GM12875 (cell line): ENCODE measurements at regions not wholly inside any gene's neighbourhood (a gene's known extent, or its start where the extent isn't known, plus 50 kb on each side); places are given as distances from the start of the nearest gene placed in this dataset.
A peak's percentile ranks its signal among the peaks of the same experiment; 100 is the strongest.

Source experiments
- H3K4me3 ChIP-seq: one replicate; pipeline ENCODE4 v1.5.1; 2011; ENCODE audit warnings: low read depth, low read length, control low read depth
- CTCF ChIP-seq: IDR thresholded peaks from 2 replicates; pipeline ENCODE4 v1.5.1; 2011; ENCODE audit warnings: low read depth, mild to moderate bottlenecking, control low read depth, inconsistent platforms, low read length, moderate library complexity, borderline replicate concordance; ENCODE audit not compliant: insufficient read depth

- no peak for TF ChIP-seq CTCF
- H3K4me3 ChIP-seq, result no peak overlapping the region
Observed at GRCh38 chr11:93075782-93076181, 106.3 kb downstream of the MTNR1B start.

- no peak overlapping the region for H3K4me3 ChIP-seq
- no peak for TF ChIP-seq CTCF
Observed at GRCh38 chr11:93080146-93080759, 110.8 kb downstream of the MTNR1B start.

- TF ChIP-seq CTCF, result no peak
- no peak overlapping the region for H3K4me3 ChIP-seq
Observed at GRCh38 chr11:93081694-93082093, 112.2 kb downstream of the MTNR1B start.

GRCh38 chr11:93082900-93083299, 113.4 kb downstream of the MTNR1B start:
- no peak for TF ChIP-seq CTCF
- H3K4me3 ChIP-seq, result no peak overlapping the region

- no peak for TF ChIP-seq CTCF
- H3K4me3 ChIP-seq, result no peak overlapping the region
Observed at GRCh38 chr11:93084727-93085505, 112.9 kb downstream of the SLC36A4 start.

GRCh38 chr11:93089474-93090102, 108.2 kb downstream of the SLC36A4 start:
- no peak overlapping the region for H3K4me3 ChIP-seq
- peak; percentile 60 for TF ChIP-seq CTCF
